HG02981 (cell line): ENCODE measurements at regions not wholly inside any gene's neighbourhood (a gene's known extent, or its start where the extent isn't known, plus 50 kb on each side); places are given as distances from the start of the nearest gene placed in this dataset.
"Not testable (repeated sequence)": the region's sequence is repeated elsewhere in the genome, so short reads cannot be mapped to it uniquely, and the experiment has no call there.

ENCODE experiments used
- ATAC-seq: cut with Tn5 transposase; IDR thresholded peaks from one replicate; pipeline ENCODE4 v1.9.1; 2021; ENCODE audit warnings: mild to moderate bottlenecking, moderate library complexity; ENCODE audit not compliant: unreplicated experiment

DNA sequence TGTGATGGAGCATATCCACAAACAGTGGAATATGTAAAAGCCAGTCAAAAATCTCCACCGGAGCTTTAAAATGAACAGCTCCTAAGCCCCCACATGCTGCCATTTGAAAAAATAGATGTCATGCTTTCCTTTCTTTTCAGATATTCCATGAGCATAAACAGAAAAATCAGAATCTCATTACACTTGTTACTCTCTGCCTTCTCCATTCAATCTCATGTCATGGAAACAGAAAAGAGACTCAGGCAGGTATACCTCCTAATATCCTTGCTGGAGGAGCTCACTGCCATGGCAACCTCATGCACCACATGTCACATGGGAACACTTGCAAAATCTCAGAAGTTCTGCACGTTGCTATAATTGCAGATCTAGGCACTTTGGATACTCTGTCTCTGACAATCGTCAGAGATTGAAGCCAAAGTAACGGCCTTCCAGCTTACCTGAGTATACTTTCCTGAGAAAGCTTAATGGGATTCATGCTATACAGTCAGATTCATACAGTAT, 317.0 kb upstream of the ADAMTS9 start:
- ATAC-seq, result no peak

DNA sequence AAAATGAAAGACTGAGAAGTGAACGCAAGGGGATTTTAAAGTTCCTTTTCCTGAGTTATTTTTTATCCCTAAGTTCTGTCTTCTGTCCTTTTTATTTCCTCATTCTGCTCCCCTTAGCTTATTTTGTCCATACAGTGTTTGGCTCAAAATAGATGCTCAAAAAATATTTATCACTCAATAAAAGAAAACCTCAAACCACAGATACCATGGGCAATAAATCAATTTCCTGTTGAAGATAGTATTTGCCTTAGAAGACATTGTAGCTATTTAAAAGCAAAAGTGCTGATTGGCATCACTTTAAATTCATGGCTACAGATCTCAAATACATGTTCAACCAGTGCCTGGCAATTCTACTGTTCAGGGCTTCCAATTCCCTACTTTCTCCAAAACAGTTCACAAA, 316.5 kb upstream of the ADAMTS9 start:
- no peak for ATAC-seq

GRCh38 chr3:65001119-65001518, 313.3 kb upstream of the ADAMTS9 start:
- not testable (repeated sequence) for ATAC-seq

DNA sequence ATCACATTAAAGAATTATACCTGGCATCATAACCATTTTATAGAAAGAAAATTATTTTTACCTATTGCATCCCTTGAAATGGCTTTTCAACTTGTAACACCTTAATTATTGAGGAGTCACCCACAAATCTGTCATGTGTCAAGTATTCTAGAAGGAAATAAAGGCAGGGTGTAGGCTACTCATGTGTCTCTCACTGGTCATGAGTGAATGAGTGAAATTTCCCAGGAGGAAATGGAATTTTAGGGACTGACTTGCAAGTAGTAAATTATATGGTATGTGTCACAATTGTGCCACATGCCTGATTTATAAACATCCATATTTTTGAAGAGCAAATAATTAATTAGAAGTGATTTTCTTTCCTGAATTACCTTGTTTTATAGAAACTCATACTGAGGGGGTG, 310.5 kb upstream of the ADAMTS9 start:
- ATAC-seq, result no peak

DNA sequence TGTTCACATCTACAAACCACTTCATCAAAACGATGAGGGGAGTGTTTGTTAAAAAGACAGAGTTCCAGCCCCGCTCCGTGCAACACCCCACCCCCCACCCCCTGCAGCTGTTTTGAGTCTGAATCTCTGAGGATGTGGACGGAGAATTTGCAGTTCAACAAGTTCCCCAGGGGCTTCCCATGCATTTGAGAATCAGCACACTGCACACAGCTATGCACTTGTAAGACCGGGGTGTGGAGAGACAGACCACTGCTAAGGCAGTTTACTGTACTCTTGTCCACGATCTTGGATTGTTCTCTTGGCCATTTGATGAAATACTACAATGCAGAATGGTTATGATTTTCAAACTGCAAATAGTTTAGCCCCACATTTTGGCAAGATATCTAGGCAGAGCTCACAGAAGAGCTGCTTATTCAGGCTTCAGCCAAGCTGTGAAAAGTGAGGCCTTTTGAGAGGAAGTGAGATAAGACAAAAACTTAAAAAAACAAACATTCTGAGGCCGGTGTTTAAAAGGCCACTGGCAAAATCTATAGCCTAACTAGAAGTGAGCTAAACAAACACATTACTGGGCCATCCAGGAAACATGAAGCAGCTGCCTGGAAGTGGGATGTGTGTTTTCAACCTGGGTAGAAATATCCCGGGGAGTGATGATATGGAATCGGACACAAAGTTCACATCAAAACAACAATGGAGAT, 308.2 kb upstream of the ADAMTS9 start:
- ATAC-seq, result no peak

DNA sequence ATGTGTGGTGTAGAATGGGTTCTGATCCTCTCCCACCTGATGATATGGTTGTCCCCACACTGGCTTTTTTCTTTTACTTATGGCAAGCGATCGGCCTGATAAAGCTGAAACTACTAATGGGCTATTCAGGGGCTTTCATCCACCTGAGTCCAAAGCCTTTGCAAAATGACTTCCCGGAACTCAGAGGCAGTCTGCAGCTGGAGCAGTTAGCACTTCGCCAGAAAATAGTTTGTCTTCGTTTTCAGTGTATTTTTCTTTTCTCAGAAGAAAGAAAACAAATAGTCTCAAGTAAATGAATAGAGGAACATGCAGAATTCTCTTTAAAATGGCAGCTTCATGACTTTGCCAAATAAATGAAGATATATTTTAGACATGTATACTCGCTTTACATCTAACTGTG, 306.0 kb upstream of the ADAMTS9 start:
- no peak for ATAC-seq

- no peak for ATAC-seq
These were observed 304.9 kb upstream of the ADAMTS9 start for GRCh38 chr3:64992530-64993285.

DNA sequence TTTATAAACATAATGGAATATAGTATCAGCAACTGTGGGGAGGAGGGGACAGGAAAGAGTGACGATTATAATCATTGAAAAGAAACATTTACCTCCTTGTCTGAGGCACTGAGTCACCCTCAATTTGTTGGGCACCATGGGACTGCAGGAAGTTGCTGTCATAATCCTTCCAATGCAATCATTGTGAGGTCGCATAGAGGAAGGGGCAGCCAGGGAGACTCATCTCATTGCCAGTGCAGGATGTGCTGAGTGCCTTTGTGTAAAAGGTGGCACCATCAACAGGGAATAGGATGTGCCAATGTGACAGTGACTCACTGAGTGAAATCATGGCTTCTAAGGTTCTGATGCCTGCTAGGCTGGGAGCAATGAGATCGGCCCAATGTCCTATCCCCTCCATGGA, 300.4 kb upstream of the ADAMTS9 start:
- ATAC-seq, result no peak

GRCh38 chr3:64987726-64988125, 299.9 kb upstream of the ADAMTS9 start:
- ATAC-seq, result no peak

GRCh38 chr3:64985072-64985471, 297.3 kb upstream of the ADAMTS9 start:
- no peak for ATAC-seq

- ATAC-seq, result no peak
These were observed 296.0 kb upstream of the ADAMTS9 start for GRCh38 chr3:64983583-64984359.

GRCh38 chr3:64977308-64978100, 289.7 kb upstream of the ADAMTS9 start:
- ATAC-seq, result no peak

GRCh38 chr3:64976456-64976855, 288.7 kb upstream of the ADAMTS9 start:
- ATAC-seq, result no peak

- no peak for ATAC-seq
These were observed 287.3 kb upstream of the ADAMTS9 start for GRCh38 chr3:64975147-64975546.

GRCh38 chr3:64974401-64974800, 286.6 kb upstream of the ADAMTS9 start:
- ATAC-seq, result no peak

DNA sequence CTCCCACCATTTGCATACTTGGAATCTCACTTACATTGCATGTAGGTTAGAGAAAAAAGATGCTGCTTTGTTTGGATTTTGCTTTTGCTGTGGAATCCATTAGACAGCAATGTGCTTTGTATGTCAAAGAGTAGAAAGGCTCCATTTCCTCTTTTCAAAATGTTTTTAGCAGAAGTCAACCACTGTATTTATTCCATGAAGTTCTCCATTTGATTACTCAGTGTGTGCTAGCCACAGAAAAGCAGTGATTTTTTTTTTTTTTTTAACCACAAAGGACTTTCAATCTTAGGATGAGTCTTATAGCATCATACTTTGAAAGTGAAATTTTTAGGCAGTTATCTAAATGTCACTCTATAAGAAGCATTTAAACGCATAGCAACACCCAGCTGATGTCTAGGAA, 285.0 kb upstream of the ADAMTS9 start:
- ATAC-seq, result no peak

- no peak for ATAC-seq
These were observed 283.8 kb upstream of the ADAMTS9 start for GRCh38 chr3:64971602-64972001.

- ATAC-seq, result no peak
These were observed 282.8 kb upstream of the ADAMTS9 start for GRCh38 chr3:64970634-64971033.

- ATAC-seq, result no peak
These were observed 273.5 kb upstream of the ADAMTS9 start for GRCh38 chr3:64961301-64961700.

GRCh38 chr3:64958199-64958843, 270.5 kb upstream of the ADAMTS9 start:
- ATAC-seq, result no peak
